ENCODE measurements at regions not wholly inside any gene's neighbourhood (a gene's known extent, or its start where the extent isn't known, plus 50 kb on each side); places are given as distances from the start of the nearest gene placed in this dataset.

GRCh38 chr9:119026120-119026519, 343.1 kb downstream of the BRINP1 start:
- TF ChIP-seq CTCF (IDR thresholded peaks at IDR 0.05) (no peak), POLR2A (IDR thresholded peaks at IDR 0.05; ENCODE audit: low read depth) (no peak)

All from esophagus muscularis mucosa (tissue), 3 donors.